ENCODE measurements at regions not wholly inside any gene's neighbourhood (a gene's known extent, or its start where the extent isn't known, plus 50 kb on each side); places are given as distances from the start of the nearest gene placed in this dataset.

DNA sequence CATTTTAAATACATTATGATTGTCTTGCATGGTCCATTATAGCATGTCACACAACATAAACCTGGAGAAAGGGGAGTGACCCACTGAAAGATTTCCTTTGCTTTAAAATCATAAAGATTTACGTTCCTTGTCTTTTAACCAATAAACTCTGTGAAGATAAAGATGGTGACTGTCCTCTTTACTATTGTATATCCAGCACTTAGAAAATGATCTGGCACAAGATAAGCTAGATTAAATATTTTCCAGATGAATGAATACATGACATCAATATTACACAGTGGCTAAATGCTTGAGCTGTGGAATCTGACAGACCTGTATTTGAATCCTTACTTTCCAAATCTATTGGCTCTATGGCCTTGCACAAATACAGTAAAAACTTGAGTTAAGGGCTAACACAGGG, 938.4 kb downstream of the SORCS1 start:
- no peaks in the 10 kb centered on the region for H3K4me1 Mint-ChIP-seq
- no peak overlapping the region for H3K4me3 ChIP-seq (ENCODE audit: control extremely low read depth in 1 of 5, extremely low read depth in 1 of 5, insufficient read depth in 1 of 5, low read depth in 2 of 5, low read length in 4 of 5)
- H3K27ac Mint-ChIP-seq, result no peak overlapping the region
- no CpG with 5 or more reads among the region's 1 CpG for WGBS (ENCODE audit: insufficient coverage)
- no peaks in the 10 kb centered on the region for H3K36me3 ChIP-seq (replicated peaks in 1 of 2; ENCODE audit: control extremely low read depth in 1 of 2, control insufficient read depth in 1 of 2, extremely low read depth in 1 of 2, insufficient read depth in 2 of 2, low read length in 1 of 2)
- no peaks in the 10 kb centered on the region for H3K27me3 ChIP-seq (replicated peaks in 1 of 4; ENCODE audit: control extremely low read depth in 1 of 4, control insufficient read depth in 3 of 4, insufficient read depth in 4 of 4, low read length in 3 of 4)
- no peak overlapping the region for H3K4me2 ChIP-seq (replicated peaks; ENCODE audit: low read depth, low read length, poor library complexity, severe bottlenecking)
- no peak overlapping the region for H3K4me3 Mint-ChIP-seq
- ATAC-seq (ENCODE audit: low read depth), result no peak
- ChIA-PET POLR2A (no interaction called here), CTCF (no interaction called here)
- H3K9me3 Mint-ChIP-seq (ENCODE audit: insufficient read depth), result peaks cover under 1% of the 10 kb centered on the region
- H3K27ac ChIP-seq (ENCODE audit: low read length in 2 of 2), result no peak overlapping the region
- no peaks in the 10 kb centered on the region for H3K4me1 ChIP-seq (ENCODE audit: control insufficient read depth in 2 of 2, insufficient read depth in 2 of 2, low read length in 2 of 2)
- H3K9me3 ChIP-seq (ENCODE audit: control extremely low read depth in 1 of 3, control insufficient read depth in 2 of 3, insufficient read depth in 1 of 3, low read length in 2 of 3), result no peaks in the 10 kb centered on the region
- no peak for TF ChIP-seq CTCF (IDR thresholded peaks at IDR 0.05)
- no peak for TF ChIP-seq EZH2 (IDR thresholded peaks at IDR 0.05; ENCODE audit: borderline replicate concordance, insufficient read depth, low read depth, low read length, poor library complexity, severe bottlenecking)
- no peak overlapping the region for H2AFZ ChIP-seq (ENCODE audit: insufficient read depth, low read depth, low read length, poor library complexity, severe bottlenecking)
- H4K20me1 ChIP-seq (ENCODE audit: control insufficient read depth, insufficient read depth, low read length, poor library complexity, severe bottlenecking), result no peaks in the 10 kb centered on the region
- H3K9ac ChIP-seq (ENCODE audit: low read length), result no peak overlapping the region
- DNase-seq, result no peak
- no peaks in the 10 kb centered on the region for H3K27me3 Mint-ChIP-seq
- no peaks in the 10 kb centered on the region for H3K79me2 ChIP-seq (ENCODE audit: control insufficient read depth, insufficient read depth, low read length)
- intact Hi-C loops (cut with micrococcal nuclease), result no loop called here

DNA sequence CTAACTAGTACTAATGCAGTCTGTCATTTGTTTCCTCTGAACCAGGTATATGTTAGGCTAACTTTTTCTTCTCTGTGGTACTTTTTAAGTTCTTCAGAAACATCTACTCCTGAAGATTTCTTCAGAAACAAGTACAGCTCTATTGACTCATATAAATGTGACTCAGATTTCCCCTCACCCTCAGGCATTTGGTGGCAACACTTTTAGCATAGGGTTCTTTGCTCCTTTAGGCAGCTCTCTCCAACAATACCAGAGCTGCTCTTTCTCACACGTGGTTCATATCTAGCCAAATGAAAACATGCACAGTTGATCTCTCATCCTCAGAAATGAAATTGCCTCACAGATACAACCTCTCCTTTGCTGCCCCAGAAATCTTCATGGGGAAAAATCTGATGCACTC, 939.8 kb downstream of the SORCS1 start:
- Histone ChIP-seq H3K27ac (ENCODE audit: low read length in 2 of 2) (no peak overlapping the region), H3K9me3 (ENCODE audit: control extremely low read depth in 1 of 3, control insufficient read depth in 2 of 3, insufficient read depth in 1 of 3, low read length in 2 of 3) (no peaks in the 10 kb centered on the region), H3K4me3 (ENCODE audit: control extremely low read depth in 1 of 5, extremely low read depth in 1 of 5, insufficient read depth in 1 of 5, low read depth in 2 of 5, low read length in 4 of 5) (no peak overlapping the region), H2AFZ (ENCODE audit: insufficient read depth, low read depth, low read length, poor library complexity, severe bottlenecking) (no peak overlapping the region), H3K79me2 (ENCODE audit: control insufficient read depth, insufficient read depth, low read length) (no peaks in the 10 kb centered on the region), H4K20me1 (ENCODE audit: control insufficient read depth, insufficient read depth, low read length, poor library complexity, severe bottlenecking) (no peaks in the 10 kb centered on the region), H3K36me3 (replicated peaks in 1 of 2; ENCODE audit: control extremely low read depth in 1 of 2, control insufficient read depth in 1 of 2, extremely low read depth in 1 of 2, insufficient read depth in 2 of 2, low read length in 1 of 2) (no peaks in the 10 kb centered on the region), H3K4me2 (replicated peaks; ENCODE audit: low read depth, low read length, poor library complexity, severe bottlenecking) (no peak overlapping the region), H3K27me3 (replicated peaks in 1 of 4; ENCODE audit: control extremely low read depth in 1 of 4, control insufficient read depth in 3 of 4, insufficient read depth in 4 of 4, low read length in 3 of 4) (no peaks in the 10 kb centered on the region), H3K9ac (ENCODE audit: low read length) (no peak overlapping the region), H3K4me1 (ENCODE audit: control insufficient read depth in 2 of 2, insufficient read depth in 2 of 2, low read length in 2 of 2) (no peaks in the 10 kb centered on the region)
- intact Hi-C loops (cut with micrococcal nuclease), result no loop called here
- Mint-ChIP-seq H3K4me3 (no peak overlapping the region), H3K9me3 (ENCODE audit: insufficient read depth) (peaks cover 2% of the 10 kb centered on the region), H3K4me1 (no peaks in the 10 kb centered on the region), H3K27ac (no peak overlapping the region), H3K27me3 (no peaks in the 10 kb centered on the region)
- ChIA-PET POLR2A (no interaction called here), CTCF (no interaction called here)
- ATAC-seq (ENCODE audit: low read depth), result no peak
- TF ChIP-seq CTCF (IDR thresholded peaks at IDR 0.05) (no peak), EZH2 (IDR thresholded peaks at IDR 0.05; ENCODE audit: borderline replicate concordance, insufficient read depth, low read depth, low read length, poor library complexity, severe bottlenecking) (no peak)
- DNase-seq, result no peak
- WGBS (ENCODE audit: insufficient coverage), result 80% methylated on average over 1 of the region's 1 CpG

Data from B cell (primary cell).